ENCODE measurements at regions not wholly inside any gene's neighbourhood (a gene's known extent, or its start where the extent isn't known, plus 50 kb on each side); places are given as distances from the start of the nearest gene placed in this dataset.

GRCh38 chr6:67459556-67459955 lies 1175.5 kb upstream of the ADGRB3 start:
- Mint-ChIP-seq H3K4me3 (no peak overlapping the region), H3K27ac (no peak overlapping the region), H3K36me3 (ENCODE audit: low read depth) (no peaks in the 10 kb centered on the region), H3K9me3 (peaks cover 27% of the 10 kb centered on the region), H3K4me1 (no peaks in the 10 kb centered on the region), H3K27me3 (ENCODE audit: low read depth, poor library complexity) (peaks cover 3% of the 10 kb centered on the region)
- DNase-seq, result no peak
- TF ChIP-seq, protein P1, sequence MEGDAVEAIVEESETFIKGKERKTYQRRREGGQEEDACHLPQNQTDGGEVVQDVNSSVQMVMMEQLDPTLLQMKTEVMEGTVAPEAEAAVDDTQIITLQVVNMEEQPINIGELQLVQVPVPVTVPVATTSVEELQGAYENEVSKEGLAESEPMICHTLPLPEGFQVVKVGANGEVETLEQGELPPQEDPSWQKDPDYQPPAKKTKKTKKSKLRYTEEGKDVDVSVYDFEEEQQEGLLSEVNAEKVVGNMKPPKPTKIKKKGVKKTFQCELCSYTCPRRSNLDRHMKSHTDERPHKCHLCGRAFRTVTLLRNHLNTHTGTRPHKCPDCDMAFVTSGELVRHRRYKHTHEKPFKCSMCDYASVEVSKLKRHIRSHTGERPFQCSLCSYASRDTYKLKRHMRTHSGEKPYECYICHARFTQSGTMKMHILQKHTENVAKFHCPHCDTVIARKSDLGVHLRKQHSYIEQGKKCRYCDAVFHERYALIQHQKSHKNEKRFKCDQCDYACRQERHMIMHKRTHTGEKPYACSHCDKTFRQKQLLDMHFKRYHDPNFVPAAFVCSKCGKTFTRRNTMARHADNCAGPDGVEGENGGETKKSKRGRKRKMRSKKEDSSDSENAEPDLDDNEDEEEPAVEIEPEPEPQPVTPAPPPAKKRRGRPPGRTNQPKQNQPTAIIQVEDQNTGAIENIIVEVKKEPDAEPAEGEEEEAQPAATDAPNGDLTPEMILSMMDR (IDR thresholded peaks at IDR 0.05), result no peak

GRCh38 chr6:67458265-67458664 lies 1176.8 kb upstream of the ADGRB3 start:
- peaks cover 27% of the 10 kb centered on the region for H3K9me3 Mint-ChIP-seq
- TF ChIP-seq, protein P1 (IDR thresholded peaks at IDR 0.05), result no peak
- DNase-seq, result no peak
- H3K4me3 Mint-ChIP-seq, result no peak overlapping the region
- H3K36me3 Mint-ChIP-seq (ENCODE audit: low read depth), result no peaks in the 10 kb centered on the region
- H3K27me3 Mint-ChIP-seq (ENCODE audit: low read depth, poor library complexity), result peaks cover 3% of the 10 kb centered on the region
- H3K4me1 Mint-ChIP-seq, result no peaks in the 10 kb centered on the region
- H3K27ac Mint-ChIP-seq, result no peak overlapping the region

GRCh38 chr6:67451874-67452273 lies 1183.2 kb upstream of the ADGRB3 start:
- DNase-seq, result no peak
- TF ChIP-seq, protein P1 (IDR thresholded peaks at IDR 0.05), result no peak
- H3K27me3 Mint-ChIP-seq (ENCODE audit: low read depth, poor library complexity), result no peaks in the 10 kb centered on the region
- no peak overlapping the region for H3K27ac Mint-ChIP-seq
- H3K4me1 Mint-ChIP-seq, result no peaks in the 10 kb centered on the region
- H3K9me3 Mint-ChIP-seq, result no peaks in the 10 kb centered on the region
- no peaks in the 10 kb centered on the region for H3K36me3 Mint-ChIP-seq (ENCODE audit: low read depth)
- no peak overlapping the region for H3K4me3 Mint-ChIP-seq

- Mint-ChIP-seq H3K36me3 (ENCODE audit: low read depth) (no peaks in the 10 kb centered on the region), H3K27me3 (ENCODE audit: low read depth, poor library complexity) (no peaks in the 10 kb centered on the region), H3K27ac (no peak overlapping the region), H3K4me3 (no peak overlapping the region), H3K9me3 (no peaks in the 10 kb centered on the region), H3K4me1 (no peaks in the 10 kb centered on the region)
- DNase-seq, result no peak
- TF ChIP-seq, protein P1 (IDR thresholded peaks at IDR 0.05), result no peak
These were observed 1184.4 kb upstream of the ADGRB3 start for GRCh38 chr6:67450641-67451040.

DNA sequence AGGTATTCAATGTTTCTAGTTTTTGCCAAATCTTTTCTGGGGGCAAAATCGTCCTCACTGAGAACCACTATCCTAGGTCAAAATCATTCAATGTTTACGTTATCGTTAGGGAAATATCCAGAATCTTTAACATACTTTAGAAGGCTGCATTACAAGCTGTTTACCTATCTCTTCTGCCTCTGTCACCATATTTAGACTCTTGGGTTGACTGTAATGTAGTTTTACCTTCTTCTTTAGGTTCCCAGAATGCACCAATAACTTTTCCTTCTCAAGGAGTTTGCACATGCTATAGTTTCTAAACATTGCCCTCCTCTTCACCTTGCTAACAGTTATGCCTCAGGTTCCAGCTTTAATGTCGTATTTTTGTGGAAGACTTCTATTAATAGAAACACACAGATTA lies 1185.5 kb upstream of the ADGRB3 start:
- Mint-ChIP-seq H3K27ac (no peak overlapping the region), H3K27me3 (ENCODE audit: low read depth, poor library complexity) (no peaks in the 10 kb centered on the region), H3K9me3 (no peaks in the 10 kb centered on the region), H3K4me1 (no peaks in the 10 kb centered on the region), H3K4me3 (no peak overlapping the region), H3K36me3 (ENCODE audit: low read depth) (no peaks in the 10 kb centered on the region)
- DNase-seq, result no peak
- TF ChIP-seq, protein P1 (IDR thresholded peaks at IDR 0.05), result no peak

- Mint-ChIP-seq H3K27me3 (ENCODE audit: low read depth, poor library complexity) (no peaks in the 10 kb centered on the region), H3K4me3 (no peak overlapping the region), H3K27ac (no peak overlapping the region), H3K4me1 (no peaks in the 10 kb centered on the region), H3K36me3 (ENCODE audit: low read depth) (no peaks in the 10 kb centered on the region), H3K9me3 (no peaks in the 10 kb centered on the region)
- TF ChIP-seq, protein P1 (IDR thresholded peaks at IDR 0.05), result no peak
- no peak for DNase-seq
These were observed 1202.0 kb upstream of the ADGRB3 start for GRCh38 chr6:67433124-67433523.
